ENCODE measurements at regions not wholly inside any gene's neighbourhood (a gene's known extent, or its start where the extent isn't known, plus 50 kb on each side); places are given as distances from the start of the nearest gene placed in this dataset.

- Histone ChIP-seq H3K9me3 (no peaks in the 10 kb centered on the region), H3K4me1 (no peaks in the 10 kb centered on the region), H3K27ac (no peak overlapping the region), H3K27me3 (no peaks in the 10 kb centered on the region), H3K36me3 (no peaks in the 10 kb centered on the region), H3K4me3 (no peak overlapping the region)
- DNase-seq (ENCODE audit: low spot score in 2 of 2), result no peak
- TF ChIP-seq, protein P1, sequence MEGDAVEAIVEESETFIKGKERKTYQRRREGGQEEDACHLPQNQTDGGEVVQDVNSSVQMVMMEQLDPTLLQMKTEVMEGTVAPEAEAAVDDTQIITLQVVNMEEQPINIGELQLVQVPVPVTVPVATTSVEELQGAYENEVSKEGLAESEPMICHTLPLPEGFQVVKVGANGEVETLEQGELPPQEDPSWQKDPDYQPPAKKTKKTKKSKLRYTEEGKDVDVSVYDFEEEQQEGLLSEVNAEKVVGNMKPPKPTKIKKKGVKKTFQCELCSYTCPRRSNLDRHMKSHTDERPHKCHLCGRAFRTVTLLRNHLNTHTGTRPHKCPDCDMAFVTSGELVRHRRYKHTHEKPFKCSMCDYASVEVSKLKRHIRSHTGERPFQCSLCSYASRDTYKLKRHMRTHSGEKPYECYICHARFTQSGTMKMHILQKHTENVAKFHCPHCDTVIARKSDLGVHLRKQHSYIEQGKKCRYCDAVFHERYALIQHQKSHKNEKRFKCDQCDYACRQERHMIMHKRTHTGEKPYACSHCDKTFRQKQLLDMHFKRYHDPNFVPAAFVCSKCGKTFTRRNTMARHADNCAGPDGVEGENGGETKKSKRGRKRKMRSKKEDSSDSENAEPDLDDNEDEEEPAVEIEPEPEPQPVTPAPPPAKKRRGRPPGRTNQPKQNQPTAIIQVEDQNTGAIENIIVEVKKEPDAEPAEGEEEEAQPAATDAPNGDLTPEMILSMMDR (IDR thresholded peaks at IDR 0.05), result no peak
- no peak for TF ChIP-seq POLR2AphosphoS5 (IDR thresholded peaks at IDR 0.05)
- TF ChIP-seq POLR2A (IDR thresholded peaks at IDR 0.05), result no peak
- intact Hi-C loops (cut with DNase I; ENCODE audit: low total_unique reads), result loop anchor here (10.0 kb wide), 1 partner anchor 1868 kb away; no protein-coding TSS in a partner anchor
These were observed 886.3 kb upstream of the RBFOX1 start for GRCh38 chr16:6446370-6446769.

- intact Hi-C loops (cut with DNase I; ENCODE audit: low total_unique reads), result no loop called here
- no peak overlapping the region for H3K27ac ChIP-seq
- no peaks in the 10 kb centered on the region for H3K4me1 ChIP-seq
- TF ChIP-seq, protein P1 (IDR thresholded peaks at IDR 0.05), result no peak
- TF ChIP-seq POLR2AphosphoS5 (IDR thresholded peaks at IDR 0.05), result no peak
- no peaks in the 10 kb centered on the region for H3K36me3 ChIP-seq
- H3K4me3 ChIP-seq, result no peak overlapping the region
- H3K27me3 ChIP-seq, result no peaks in the 10 kb centered on the region
- no peak for DNase-seq (ENCODE audit: low spot score in 2 of 2)
- no peaks in the 10 kb centered on the region for H3K9me3 ChIP-seq
These were observed 893.5 kb upstream of the RBFOX1 start for GRCh38 chr16:6439129-6439528.

GRCh38 chr16:6428861-6429260 lies 903.8 kb upstream of the RBFOX1 start:
- Histone ChIP-seq H3K4me3 (no peak overlapping the region), H3K27ac (no peak overlapping the region), H3K9me3 (no peaks in the 10 kb centered on the region), H3K27me3 (no peaks in the 10 kb centered on the region), H3K36me3 (no peaks in the 10 kb centered on the region), H3K4me1 (no peaks in the 10 kb centered on the region)
- TF ChIP-seq, protein P1 (IDR thresholded peaks at IDR 0.05), result no peak
- intact Hi-C loops (cut with DNase I; ENCODE audit: low total_unique reads), result no loop called here
- DNase-seq (ENCODE audit: low spot score in 2 of 2), result no peak

- Histone ChIP-seq H3K27me3 (no peaks in the 10 kb centered on the region), H3K27ac (no peak overlapping the region), H3K4me3 (no peak overlapping the region), H3K9me3 (peaks cover 0 to 2% of the 10 kb centered on the region in 2 donors), H3K4me1 (no peaks in the 10 kb centered on the region), H3K36me3 (no peaks in the 10 kb centered on the region)
- TF ChIP-seq POLR2AphosphoS5 (IDR thresholded peaks at IDR 0.05), result no peak
- TF ChIP-seq POLR2A (IDR thresholded peaks at IDR 0.05), result no peak
- TF ChIP-seq, protein P1 (IDR thresholded peaks at IDR 0.05), result no peak
- no peak for DNase-seq (ENCODE audit: low spot score in 2 of 2)
- intact Hi-C loops (cut with DNase I; ENCODE audit: low total_unique reads), result no loop called here
These were observed 905.0 kb upstream of the RBFOX1 start for GRCh38 chr16:6427621-6428020.

GRCh38 chr16:6407596-6407995 lies 925.0 kb upstream of the RBFOX1 start:
- Histone ChIP-seq H3K4me3 (no peak overlapping the region), H3K9me3 (peaks cover 0 to 4% of the 10 kb centered on the region in 2 donors), H3K36me3 (no peaks in the 10 kb centered on the region), H3K27ac (no peak overlapping the region), H3K27me3 (no peaks in the 10 kb centered on the region), H3K4me1 (no peaks in the 10 kb centered on the region)
- TF ChIP-seq POLR2AphosphoS5 (IDR thresholded peaks at IDR 0.05), result no peak
- TF ChIP-seq, protein P1 (IDR thresholded peaks at IDR 0.05), result no peak
- DNase-seq (ENCODE audit: low spot score in 2 of 2), result no peak
- intact Hi-C loops (cut with DNase I; ENCODE audit: low total_unique reads), result no loop called here

Data from breast epithelium (tissue), 4 donors.